Progenitor cell of endocrine pancreas (in vitro differentiated cells): ENCODE measurements at regions not wholly inside any gene's neighbourhood (a gene's known extent, or its start where the extent isn't known, plus 50 kb on each side); places are given as distances from the start of the nearest gene placed in this dataset.

ENCODE experiments used
- DNase-seq: peaks from one replicate; pipeline ENCODE4 v3.0.0; 2021; ENCODE audit warnings: low spot score; ENCODE audit not compliant: unreplicated experiment
- H3K27ac Mint-ChIP-seq: 2 replicates; pipeline ENCODE4 v1.8.0; 2021; ENCODE audit warnings: mild to moderate bottlenecking, moderate library complexity, mixed read lengths
- H3K27me3 Mint-ChIP-seq: 2 replicates; pipeline ENCODE4 v1.8.0; 2021; ENCODE audit warnings: mixed read lengths
- H3K36me3 Mint-ChIP-seq: 2 replicates; pipeline ENCODE4 v1.8.0; 2022; ENCODE audit warnings: mixed read lengths; ENCODE audit not compliant: insufficient read depth
- H3K4me1 Mint-ChIP-seq: 2 replicates; pipeline ENCODE4 v1.8.0; 2021; ENCODE audit warnings: low read depth, mixed read lengths
- H3K4me3 Mint-ChIP-seq: 2 replicates; pipeline ENCODE4 v1.8.0; 2021; ENCODE audit warnings: low read depth, mild to moderate bottlenecking, moderate library complexity, mixed read lengths
- H3K9me3 Mint-ChIP-seq: 2 replicates; pipeline ENCODE4 v1.8.0; 2021; ENCODE audit warnings: low read depth, mixed read lengths
- CTCF ChIP-seq: fragments of 200-600 bp; sonication (generic); IDR thresholded peaks from one replicate; pipeline ENCODE4 v1.5.0; 2021; ENCODE audit warnings: antibody characterized with exemption, mild to moderate bottlenecking; ENCODE audit not compliant: unreplicated experiment

- Mint-ChIP-seq H3K4me1 (peaks cover 11% of the 10 kb centered on the region), H3K27ac (no peak overlapping the region), H3K27me3 (no peaks in the 10 kb centered on the region), H3K9me3 (peaks cover 7% of the 10 kb centered on the region), H3K36me3 (peaks cover 7% of the 10 kb centered on the region), H3K4me3 (no peak overlapping the region)
- DNase-seq = no peak
- TF ChIP-seq CTCF = no peak
Measured at GRCh38 chr7:138205614-138206150, 129.4 kb downstream of the AKR1D1 start.

GRCh38 chr7:138207555-138207971, 131.3 kb downstream of the AKR1D1 start:
- TF ChIP-seq CTCF = no peak
- no peak for DNase-seq
- Mint-ChIP-seq H3K4me3 (no peak overlapping the region), H3K36me3 (peaks cover 7% of the 10 kb centered on the region), H3K27ac (no peak overlapping the region), H3K27me3 (no peaks in the 10 kb centered on the region), H3K9me3 (peaks cover 7% of the 10 kb centered on the region), H3K4me1 (peaks cover 21% of the 10 kb centered on the region)

GRCh38 chr7:138208142-138208570, 131.9 kb downstream of the AKR1D1 start:
- peaks cover 23% of the 10 kb centered on the region for H3K4me1 Mint-ChIP-seq

GRCh38 chr7:138208864-138209263, 132.6 kb downstream of the AKR1D1 start:
- H3K4me3 Mint-ChIP-seq = no peak overlapping the region
- TF ChIP-seq CTCF = no peak
- DNase-seq = no peak
- peaks cover 5% of the 10 kb centered on the region for H3K36me3 Mint-ChIP-seq
- H3K9me3 Mint-ChIP-seq = peaks cover 7% of the 10 kb centered on the region
- H3K27ac Mint-ChIP-seq = no peak overlapping the region
- peaks cover 21% of the 10 kb centered on the region for H3K4me1 Mint-ChIP-seq
- H3K27me3 Mint-ChIP-seq = no peaks in the 10 kb centered on the region

More at GRCh38 chr7:138208142-138208570, 131.9 kb downstream of the AKR1D1 start:
- peaks cover 7% of the 10 kb centered on the region for H3K36me3 Mint-ChIP-seq
- no peaks in the 10 kb centered on the region for H3K27me3 Mint-ChIP-seq
- H3K9me3 Mint-ChIP-seq = peaks cover 7% of the 10 kb centered on the region
- no peak overlapping the region for H3K27ac Mint-ChIP-seq
- no peak for DNase-seq
- H3K4me3 Mint-ChIP-seq = no peak overlapping the region
- no peak for TF ChIP-seq CTCF

- peaks cover 25% of the 10 kb centered on the region for H3K9me3 Mint-ChIP-seq
- peaks cover 16% of the 10 kb centered on the region for H3K36me3 Mint-ChIP-seq
- H3K4me1 Mint-ChIP-seq = peaks cover 19% of the 10 kb centered on the region
- no peak for TF ChIP-seq CTCF
- no peaks in the 10 kb centered on the region for H3K27me3 Mint-ChIP-seq
- peak overlapping the region; percentile 94 for H3K27ac Mint-ChIP-seq
- peak overlapping the region; percentile 3 for H3K4me3 Mint-ChIP-seq
- DNase-seq = no peak
Measured at GRCh38 chr7:138212314-138212713, 136.1 kb downstream of the AKR1D1 start.
